GM21717 (cell line): ENCODE measurements at regions not wholly inside any gene's neighbourhood (a gene's known extent, or its start where the extent isn't known, plus 50 kb on each side); places are given as distances from the start of the nearest gene placed in this dataset.
A peak's percentile ranks its signal among the peaks of the same experiment; 100 is the strongest.

Source experiments
- ATAC-seq: cut with Tn5 transposase; IDR thresholded peaks from one replicate; pipeline ENCODE4 v1.9.1; 2021; ENCODE audit warnings: mild to moderate bottlenecking, moderate library complexity; ENCODE audit not compliant: unreplicated experiment

GRCh38 chr15:97899981-97900380 lies 60.5 kb upstream of the ARRDC4 start:
- ATAC-seq, result no peak

DNA sequence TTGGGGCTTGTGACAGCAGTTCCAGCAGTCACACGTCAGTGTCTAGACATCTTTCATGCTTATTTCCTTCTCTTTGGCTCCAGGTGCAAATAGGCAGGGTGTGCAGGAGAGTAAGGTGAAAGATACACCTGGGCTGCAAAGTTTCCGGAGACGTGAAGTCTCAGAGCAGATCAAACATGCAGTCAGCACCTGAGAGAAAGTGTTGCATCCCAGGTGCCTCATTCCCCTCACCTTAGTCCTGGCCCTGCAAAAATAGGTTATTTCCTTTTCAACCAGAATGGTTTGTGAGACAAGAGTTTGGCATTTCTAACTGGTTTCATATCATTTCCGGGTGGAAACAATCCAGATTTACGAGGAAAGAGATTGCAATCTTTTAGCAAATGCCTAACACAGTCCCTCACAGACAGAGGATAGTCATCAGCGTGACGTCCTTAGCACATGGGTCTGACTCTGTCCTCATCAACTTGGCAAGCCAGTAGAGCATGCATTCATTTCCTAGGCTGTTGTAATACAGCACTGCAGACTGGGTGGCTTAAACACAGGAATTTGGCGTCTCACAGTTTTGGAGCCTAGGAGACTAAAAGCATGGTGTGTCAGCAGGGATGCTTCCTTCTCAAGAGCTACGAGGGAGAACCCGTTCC lies 58.2 kb upstream of the ARRDC4 start:
- no peak for ATAC-seq

DNA sequence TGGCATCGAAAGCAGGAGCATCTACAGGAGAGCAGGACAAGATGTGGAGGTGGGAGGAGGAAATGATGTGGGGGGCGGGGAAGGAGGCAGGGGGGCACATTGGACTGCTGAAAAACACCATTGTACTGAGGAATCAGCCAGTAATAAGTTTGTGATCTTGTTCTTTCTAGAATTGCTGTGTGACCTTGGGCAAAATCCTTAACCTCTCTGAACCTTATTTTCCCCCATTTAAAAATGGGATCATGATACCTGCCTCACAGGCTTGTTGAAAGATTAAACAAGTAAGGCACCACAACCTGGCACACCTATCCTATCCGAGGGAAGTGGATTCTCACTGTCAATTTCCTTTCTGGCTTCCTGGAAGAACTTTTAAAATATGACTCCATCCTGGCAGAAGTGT lies 56.9 kb upstream of the ARRDC4 start:
- ATAC-seq, result no peak

GRCh38 chr15:97903971-97904572 lies 56.4 kb upstream of the ARRDC4 start:
- ATAC-seq, result no peak

DNA sequence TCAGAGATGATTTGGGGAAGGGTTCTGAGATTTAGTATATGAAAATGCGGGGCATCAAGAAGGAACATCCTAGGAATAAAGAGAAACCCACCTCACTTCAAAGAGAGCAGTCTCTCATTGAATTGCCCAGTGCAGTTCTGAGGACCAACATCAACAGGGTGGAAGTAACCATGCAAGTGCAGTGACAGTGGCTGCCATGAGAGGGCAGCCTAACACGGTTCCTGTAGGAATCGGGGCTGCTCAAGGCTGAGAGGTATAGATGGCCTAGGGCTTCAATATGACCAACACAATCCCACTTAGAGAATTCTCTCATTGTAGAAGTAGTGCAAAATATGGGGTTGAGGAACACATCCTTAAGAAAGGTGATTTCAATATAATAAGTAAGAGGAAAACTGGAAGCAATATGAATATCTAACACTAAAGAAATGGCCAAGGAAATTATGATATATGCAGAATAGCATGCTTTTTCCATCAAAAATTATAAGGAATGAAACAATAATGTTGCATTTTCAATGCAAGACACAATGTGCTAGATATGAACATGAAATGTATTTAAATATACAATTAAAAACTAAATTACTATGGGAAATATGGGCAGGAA lies 51.1 kb upstream of the ARRDC4 start:
- ATAC-seq, result peak; percentile 72
